Activated B cell treated with CpG ODN at 0.5 μM for 24 hours (primary cell): ENCODE measurements at regions not wholly inside any gene's neighbourhood (a gene's known extent, or its start where the extent isn't known, plus 50 kb on each side); places are given as distances from the start of the nearest gene placed in this dataset.

Experiments
- ATAC-seq: fragments of 200-7000 bp; cut with Tn5 transposase; one replicate; pipeline ENCODE4 v1.10.0; 2021; ENCODE audit warnings: low read depth, mild to moderate bottlenecking, moderate library complexity
- CTCF ChIA-PET: fragments of 350-600 bp; sonication (Branson Sonifier 250); formaldehyde crosslinking; loops from one replicate; lab custom pipeline; 2021; ENCODE audit warnings: antibody characterized with exemption; lab: Charles Lee
- POLR2A ChIA-PET: fragments of 350-600 bp; sonication (Branson Sonifier 250); formaldehyde crosslinking; loops from one replicate; lab custom pipeline; 2021; ENCODE audit warnings: antibody characterized with exemption; lab: Charles Lee
- DNase-seq: peaks from one replicate; pipeline ENCODE4 v3.0.0; 2022
- H3K27ac Mint-ChIP-seq: one replicate; pipeline ENCODE4 v1.8.0; 2020; ENCODE audit warnings: mixed read lengths
- H3K27me3 Mint-ChIP-seq: one replicate; pipeline ENCODE4 v1.8.0; 2021; ENCODE audit warnings: mixed read lengths
- H3K36me3 Mint-ChIP-seq: one replicate; pipeline ENCODE4 v1.8.0; 2021; ENCODE audit warnings: low read depth, mixed read lengths
- H3K4me1 Mint-ChIP-seq: one replicate; pipeline ENCODE4 v1.8.0; 2021; ENCODE audit warnings: mixed read lengths
- H3K4me3 Mint-ChIP-seq: one replicate; pipeline ENCODE4 v1.8.0; 2020; ENCODE audit warnings: mild to moderate bottlenecking, mixed read lengths
- H3K9me3 Mint-ChIP-seq: one replicate; pipeline ENCODE4 v1.8.0; 2020; ENCODE audit warnings: mixed read lengths
- intact Hi-C: fragments of 100-400 bp; cut with micrococcal nuclease; formaldehyde crosslinking; loops from one replicate; pipeline ENCODE4 v1.15.1; 2024
- TF ChIP-seq, protein P1 (sequence below): fragments of 200-600 bp; IDR thresholded peaks from one replicate; pipeline ENCODE4 v1.8.0; 2022; ENCODE audit warnings: antibody characterized with exemption, mild to moderate bottlenecking

- H3K4me3 Mint-ChIP-seq: no peak overlapping the region
- intact Hi-C loops: no loop called here
- TF ChIP-seq, protein P1, sequence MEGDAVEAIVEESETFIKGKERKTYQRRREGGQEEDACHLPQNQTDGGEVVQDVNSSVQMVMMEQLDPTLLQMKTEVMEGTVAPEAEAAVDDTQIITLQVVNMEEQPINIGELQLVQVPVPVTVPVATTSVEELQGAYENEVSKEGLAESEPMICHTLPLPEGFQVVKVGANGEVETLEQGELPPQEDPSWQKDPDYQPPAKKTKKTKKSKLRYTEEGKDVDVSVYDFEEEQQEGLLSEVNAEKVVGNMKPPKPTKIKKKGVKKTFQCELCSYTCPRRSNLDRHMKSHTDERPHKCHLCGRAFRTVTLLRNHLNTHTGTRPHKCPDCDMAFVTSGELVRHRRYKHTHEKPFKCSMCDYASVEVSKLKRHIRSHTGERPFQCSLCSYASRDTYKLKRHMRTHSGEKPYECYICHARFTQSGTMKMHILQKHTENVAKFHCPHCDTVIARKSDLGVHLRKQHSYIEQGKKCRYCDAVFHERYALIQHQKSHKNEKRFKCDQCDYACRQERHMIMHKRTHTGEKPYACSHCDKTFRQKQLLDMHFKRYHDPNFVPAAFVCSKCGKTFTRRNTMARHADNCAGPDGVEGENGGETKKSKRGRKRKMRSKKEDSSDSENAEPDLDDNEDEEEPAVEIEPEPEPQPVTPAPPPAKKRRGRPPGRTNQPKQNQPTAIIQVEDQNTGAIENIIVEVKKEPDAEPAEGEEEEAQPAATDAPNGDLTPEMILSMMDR: no peak
- peaks cover 3% of the 10 kb centered on the region for H3K27me3 Mint-ChIP-seq
- no peak for DNase-seq
- no peak for ATAC-seq
- no peaks in the 10 kb centered on the region for H3K4me1 Mint-ChIP-seq
- POLR2A ChIA-PET: no interaction called here
- H3K36me3 Mint-ChIP-seq: no peaks in the 10 kb centered on the region
- CTCF ChIA-PET: no interaction called here
- H3K9me3 Mint-ChIP-seq: no peaks in the 10 kb centered on the region
- no peak overlapping the region for H3K27ac Mint-ChIP-seq
Measured at GRCh38 chr2:173797586-173798263, 167.4 kb downstream of the SP3 start.

GRCh38 chr2:173802518-173802917 is 162.7 kb downstream of the SP3 start:
- Mint-ChIP-seq H3K4me1 (no peaks in the 10 kb centered on the region), H3K27ac (no peak overlapping the region), H3K27me3 (no peaks in the 10 kb centered on the region), H3K36me3 (no peaks in the 10 kb centered on the region), H3K4me3 (no peak overlapping the region), H3K9me3 (no peaks in the 10 kb centered on the region)
- POLR2A ChIA-PET: no interaction called here
- intact Hi-C loops: no loop called here
- TF ChIP-seq, protein P1: no peak
- ATAC-seq (no peak), DNase-seq (no peak)
- CTCF ChIA-PET: no interaction called here

- intact Hi-C loops: no loop called here
- no peak overlapping the region for H3K27ac Mint-ChIP-seq
Measured at GRCh38 chr2:173803449-173803848, 161.7 kb downstream of the SP3 start.

DNA sequence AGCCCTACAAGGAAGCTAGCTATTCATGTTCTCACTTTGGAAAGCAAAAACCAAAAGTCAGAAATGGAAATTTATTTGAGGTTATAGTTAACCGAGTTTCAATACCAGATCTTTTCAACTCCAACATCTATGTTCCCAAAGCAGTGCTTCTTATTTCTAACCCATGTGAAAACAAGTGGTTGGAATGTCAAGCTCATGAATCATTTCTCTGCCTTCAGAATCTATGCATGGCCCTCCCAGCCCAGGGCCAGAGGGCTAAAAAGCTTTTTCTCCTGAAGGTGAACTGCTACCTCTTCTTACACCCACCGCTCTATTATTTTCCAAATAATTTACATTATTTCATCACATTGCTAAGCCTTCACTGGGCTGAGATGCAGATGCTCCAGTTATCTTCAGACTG is 158.4 kb downstream of the SP3 start:
- ChIA-PET CTCF (no interaction called here), POLR2A (no interaction called here)
- H3K36me3 Mint-ChIP-seq: no peaks in the 10 kb centered on the region

More at GRCh38 chr2:173803449-173803848, 161.7 kb downstream of the SP3 start:
- TF ChIP-seq, protein P1: no peak
- ChIA-PET POLR2A (no interaction called here), CTCF (no interaction called here)
- Mint-ChIP-seq H3K4me3 (no peak overlapping the region), H3K36me3 (no peaks in the 10 kb centered on the region), H3K27me3 (no peaks in the 10 kb centered on the region), H3K9me3 (peaks cover 4% of the 10 kb centered on the region), H3K4me1 (peaks cover under 1% of the 10 kb centered on the region)
- no peak for DNase-seq
- no peak for ATAC-seq

GRCh38 chr2:173808718-173809117 is 156.5 kb downstream of the SP3 start:
- ATAC-seq: peak; percentile 28
- TF ChIP-seq, protein P1: no peak
- Mint-ChIP-seq H3K4me3 (no peak overlapping the region), H3K4me1 (peaks cover 7% of the 10 kb centered on the region), H3K9me3 (peaks cover 4% of the 10 kb centered on the region), H3K27me3 (no peaks in the 10 kb centered on the region), H3K36me3 (no peaks in the 10 kb centered on the region), H3K27ac (no peak overlapping the region)
- CTCF ChIA-PET: no interaction called here
- intact Hi-C loops: no loop called here
- DNase-seq: no peak
- POLR2A ChIA-PET: no interaction called here

More for the DNA sequence above, 158.4 kb downstream of the SP3 start:
- peaks cover 7% of the 10 kb centered on the region for H3K4me1 Mint-ChIP-seq
- DNase-seq (no peak), ATAC-seq (no peak)
- H3K9me3 Mint-ChIP-seq: peaks cover 4% of the 10 kb centered on the region
- no peak overlapping the region for H3K27ac Mint-ChIP-seq
- intact Hi-C loops: no loop called here
- H3K27me3 Mint-ChIP-seq: no peaks in the 10 kb centered on the region
- no peak overlapping the region for H3K4me3 Mint-ChIP-seq
- TF ChIP-seq, protein P1: no peak
